ENCODE measurements at regions not wholly inside any gene's neighbourhood (a gene's known extent, or its start where the extent isn't known, plus 50 kb on each side); places are given as distances from the start of the nearest gene placed in this dataset.
"Not testable (repeated sequence)": the region's sequence is repeated elsewhere in the genome, so short reads cannot be mapped to it uniquely, and the experiment has no call there.

DNA sequence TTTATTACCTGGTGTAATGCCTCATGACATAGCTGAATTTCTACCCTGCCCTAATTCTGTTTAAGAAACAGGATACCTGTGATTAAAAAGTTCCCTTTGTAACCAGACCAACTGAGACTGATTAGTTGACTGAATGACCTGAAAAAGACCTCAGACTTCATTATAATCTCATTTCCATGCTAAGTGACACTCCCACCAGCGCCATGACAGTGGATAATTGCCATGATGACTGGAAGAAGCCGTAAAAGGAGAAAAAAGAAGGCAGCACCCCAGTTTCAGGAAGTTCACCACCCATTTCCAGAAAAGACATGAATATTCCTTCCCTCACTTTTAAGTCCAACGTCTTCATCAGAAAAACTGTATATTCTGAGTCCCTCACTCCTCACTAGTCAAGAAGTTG lies 125.6 kb upstream of the HS3ST4 start:
- no peaks in the 10 kb centered on the region for H3K4me1 ChIP-seq
- TF ChIP-seq, protein P1, sequence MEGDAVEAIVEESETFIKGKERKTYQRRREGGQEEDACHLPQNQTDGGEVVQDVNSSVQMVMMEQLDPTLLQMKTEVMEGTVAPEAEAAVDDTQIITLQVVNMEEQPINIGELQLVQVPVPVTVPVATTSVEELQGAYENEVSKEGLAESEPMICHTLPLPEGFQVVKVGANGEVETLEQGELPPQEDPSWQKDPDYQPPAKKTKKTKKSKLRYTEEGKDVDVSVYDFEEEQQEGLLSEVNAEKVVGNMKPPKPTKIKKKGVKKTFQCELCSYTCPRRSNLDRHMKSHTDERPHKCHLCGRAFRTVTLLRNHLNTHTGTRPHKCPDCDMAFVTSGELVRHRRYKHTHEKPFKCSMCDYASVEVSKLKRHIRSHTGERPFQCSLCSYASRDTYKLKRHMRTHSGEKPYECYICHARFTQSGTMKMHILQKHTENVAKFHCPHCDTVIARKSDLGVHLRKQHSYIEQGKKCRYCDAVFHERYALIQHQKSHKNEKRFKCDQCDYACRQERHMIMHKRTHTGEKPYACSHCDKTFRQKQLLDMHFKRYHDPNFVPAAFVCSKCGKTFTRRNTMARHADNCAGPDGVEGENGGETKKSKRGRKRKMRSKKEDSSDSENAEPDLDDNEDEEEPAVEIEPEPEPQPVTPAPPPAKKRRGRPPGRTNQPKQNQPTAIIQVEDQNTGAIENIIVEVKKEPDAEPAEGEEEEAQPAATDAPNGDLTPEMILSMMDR (IDR thresholded peaks at IDR 0.05): no peak
- H3K36me3 ChIP-seq: no peaks in the 10 kb centered on the region
- no peak overlapping the region for H3K4me3 ChIP-seq
- H3K27ac ChIP-seq: no peak overlapping the region
- no peak for DNase-seq
- H3K27me3 ChIP-seq: no peaks in the 10 kb centered on the region
- no peaks in the 10 kb centered on the region for H3K9me3 ChIP-seq
- intact Hi-C loops (cut with DNase I; ENCODE audit: low total_unique reads): no loop called here

DNA sequence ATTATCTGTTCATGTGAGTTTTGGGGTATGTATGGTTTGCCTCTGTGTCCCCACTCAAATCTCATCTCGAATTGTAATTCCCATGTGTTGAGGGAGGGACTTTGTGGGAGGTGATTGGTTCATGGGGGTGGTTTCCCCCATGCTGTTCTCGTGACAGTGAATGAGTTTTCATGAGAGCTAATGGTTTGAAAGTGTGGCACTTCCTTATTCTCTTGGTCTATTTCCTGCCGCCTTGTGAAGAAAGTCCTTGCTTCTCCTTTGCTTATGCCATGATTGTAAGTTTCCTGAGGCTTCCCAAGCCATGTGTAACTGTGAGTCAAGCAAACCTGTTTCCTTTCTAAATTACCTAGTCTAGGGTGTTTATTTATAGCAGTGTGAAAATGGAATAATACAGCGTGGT lies 128.1 kb upstream of the HS3ST4 start:
- no peak overlapping the region for H3K27ac ChIP-seq
- H3K36me3 ChIP-seq: no peaks in the 10 kb centered on the region
- TF ChIP-seq, protein P1 (IDR thresholded peaks at IDR 0.05): no peak
- intact Hi-C loops (cut with DNase I; ENCODE audit: low total_unique reads): no loop called here
- H3K9me3 ChIP-seq: peaks cover 0 to 4% (median 0%) of the 10 kb centered on the region in 3 donors
- no peak overlapping the region for H3K4me3 ChIP-seq
- no peak for DNase-seq
- H3K27me3 ChIP-seq: no peaks in the 10 kb centered on the region
- no peaks in the 10 kb centered on the region for H3K4me1 ChIP-seq

DNA sequence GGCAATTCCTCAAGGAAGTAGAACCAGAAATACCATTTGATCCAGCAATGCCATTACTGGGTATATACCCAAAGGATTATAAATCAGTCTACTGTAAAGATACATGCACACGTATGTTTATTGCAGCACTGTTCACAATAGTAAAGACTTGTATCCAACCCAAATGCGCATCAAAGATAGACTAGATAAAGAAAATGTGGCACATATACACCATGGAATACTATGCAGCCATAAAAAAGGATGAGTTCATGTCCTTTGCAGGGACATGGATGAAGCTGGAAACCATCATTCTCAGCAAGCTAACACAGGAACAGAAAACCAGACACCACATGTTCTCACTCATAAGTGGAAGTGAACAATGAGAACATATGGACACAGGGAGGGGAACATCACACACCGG lies 130.0 kb upstream of the HS3ST4 start:
- H3K27ac ChIP-seq; intact Hi-C loops (cut with DNase I; ENCODE audit: low total_unique reads); H3K36me3 ChIP-seq; H3K4me3 ChIP-seq; H3K9me3 ChIP-seq; DNase-seq; H3K4me1 ChIP-seq; H3K27me3 ChIP-seq: not testable (repeated sequence)

DNA sequence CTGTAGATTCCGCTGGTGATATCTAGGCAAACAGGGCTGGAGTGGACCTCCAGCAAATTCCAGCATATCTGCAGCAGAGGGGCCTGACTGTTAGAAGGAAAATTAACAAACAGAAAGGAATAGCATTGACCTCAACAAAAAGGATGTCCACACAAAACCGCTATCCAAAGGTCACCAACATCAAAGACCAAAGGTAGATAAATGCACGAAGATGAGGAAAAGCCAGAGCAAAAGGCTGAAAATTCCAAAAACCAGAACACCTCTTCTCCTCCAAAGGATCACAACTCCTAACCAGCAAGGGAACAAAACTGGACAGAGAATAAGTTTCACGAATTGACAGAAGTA lies 134.8 kb upstream of the HS3ST4 start:
- H3K27me3 ChIP-seq; H3K4me1 ChIP-seq; DNase-seq; H3K4me3 ChIP-seq; H3K27ac ChIP-seq; H3K9me3 ChIP-seq; intact Hi-C loops (cut with DNase I; ENCODE audit: low total_unique reads); H3K36me3 ChIP-seq: not testable (repeated sequence)

DNA sequence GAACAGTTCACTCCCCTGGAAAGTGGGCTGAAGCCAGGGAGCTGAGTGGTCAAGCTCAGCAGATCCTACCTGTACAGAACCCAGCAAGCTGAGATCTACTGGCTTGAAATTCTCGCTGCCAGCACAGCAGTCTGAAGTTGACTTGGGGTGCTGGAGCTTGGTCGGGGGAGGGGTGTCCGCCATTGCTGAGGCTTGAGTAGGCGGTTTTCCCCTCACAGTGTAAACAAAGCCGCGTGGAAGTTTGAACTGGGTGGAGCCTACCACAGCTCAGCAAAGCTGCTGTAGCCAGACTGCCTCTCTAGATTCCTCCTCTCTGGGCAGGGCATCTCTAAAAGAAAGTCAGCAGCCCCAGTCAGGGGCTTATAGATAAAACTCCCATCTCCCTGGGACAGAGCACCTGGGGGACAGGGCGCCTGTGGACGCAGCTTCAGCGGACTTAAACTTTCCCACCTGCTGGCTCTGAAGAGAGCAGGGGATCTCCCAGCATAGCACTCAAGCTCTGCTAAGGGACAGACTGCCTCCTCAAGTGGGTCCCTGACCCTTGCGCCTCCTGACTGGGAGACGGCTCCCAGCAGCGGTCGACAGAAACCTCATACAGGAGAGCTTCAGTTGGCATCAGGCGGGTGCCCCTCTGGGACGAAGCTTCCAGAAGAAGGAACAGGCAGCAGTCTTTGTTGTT lies 135.3 kb upstream of the HS3ST4 start:
- H3K27me3 ChIP-seq; H3K9me3 ChIP-seq; intact Hi-C loops (cut with DNase I; ENCODE audit: low total_unique reads); H3K4me3 ChIP-seq; DNase-seq; H3K36me3 ChIP-seq; H3K4me1 ChIP-seq; H3K27ac ChIP-seq: not testable (repeated sequence)

DNA sequence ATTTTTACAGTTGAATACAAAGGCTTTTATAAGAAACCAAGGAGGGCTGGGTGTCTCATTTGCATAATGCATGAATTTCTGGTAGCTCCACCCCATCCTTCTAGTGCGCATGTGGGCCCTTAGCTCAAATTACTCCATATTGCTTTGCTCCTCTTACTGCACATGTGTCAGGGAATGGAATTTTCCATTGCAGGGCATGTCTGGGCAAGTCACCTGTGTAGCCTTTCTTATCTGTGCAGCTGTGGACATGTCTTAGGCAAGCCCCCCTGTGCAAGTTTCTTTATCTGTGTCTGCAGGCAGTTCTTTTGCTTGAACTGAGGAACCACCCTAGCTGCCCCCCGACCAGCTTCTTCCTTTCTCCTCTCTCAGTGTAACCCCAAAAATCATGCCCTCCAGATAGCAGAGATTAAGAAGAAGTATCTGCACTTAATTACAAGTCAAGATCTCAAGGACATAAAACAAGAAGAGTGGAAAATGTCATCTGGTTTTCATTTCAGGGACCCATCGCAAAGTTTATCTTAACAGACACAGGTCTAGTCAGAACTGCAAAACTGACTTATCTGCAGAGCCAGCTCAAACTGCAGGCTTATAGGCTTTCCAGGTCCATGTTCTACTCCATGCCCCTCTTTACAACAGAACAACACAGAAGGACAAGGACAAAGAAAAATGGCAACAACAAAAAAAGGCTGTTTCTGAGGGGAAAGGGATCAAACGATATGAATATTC lies 137.9 kb upstream of the HS3ST4 start:
- TF ChIP-seq, protein P1 (IDR thresholded peaks at IDR 0.05): no peak
- Histone ChIP-seq H3K27ac (no peak overlapping the region), H3K4me3 (no peak overlapping the region), H3K9me3 (peaks cover 0 to 5% (median 0%) of the 10 kb centered on the region in 3 donors), H3K36me3 (no peaks in the 10 kb centered on the region), H3K4me1 (no peaks in the 10 kb centered on the region), H3K27me3 (no peaks in the 10 kb centered on the region)
- DNase-seq: no peak
- intact Hi-C loops (cut with DNase I; ENCODE audit: low total_unique reads): no loop called here

DNA sequence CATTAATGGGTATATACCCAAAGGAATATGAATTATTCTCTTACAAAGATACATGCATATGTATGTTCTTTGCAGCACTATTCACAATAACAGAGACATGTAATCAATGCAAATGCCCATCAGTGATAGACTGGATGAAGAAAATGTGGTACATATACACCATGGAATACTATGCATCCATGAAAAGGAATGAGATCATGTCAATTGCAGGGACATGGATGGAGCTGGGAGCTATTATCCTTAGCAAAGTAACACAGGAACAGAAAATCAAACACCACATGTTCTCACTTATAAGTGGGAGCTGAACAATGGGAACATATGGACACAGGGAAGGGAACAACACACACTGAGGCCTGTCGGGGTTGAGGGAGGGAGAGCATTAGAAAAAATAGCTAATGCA lies 141.1 kb upstream of the HS3ST4 start:
- Histone ChIP-seq H3K4me3 (no peak overlapping the region), H3K27ac (no peak overlapping the region)
- intact Hi-C loops (cut with DNase I; ENCODE audit: low total_unique reads): no loop called here

More for the DNA sequence above, 141.1 kb upstream of the HS3ST4 start:
- Histone ChIP-seq H3K36me3 (no peaks in the 10 kb centered on the region), H3K9me3 (peaks cover 0 to 5% (median 0%) of the 10 kb centered on the region in 3 donors), H3K27me3 (no peaks in the 10 kb centered on the region), H3K4me1 (no peaks in the 10 kb centered on the region)
- TF ChIP-seq, protein P1 (IDR thresholded peaks at IDR 0.05): no peak
- no peak for DNase-seq

All from tibial artery (tissue), 4 donors.